ENCODE measurements at regions not wholly inside any gene's neighbourhood (a gene's known extent, or its start where the extent isn't known, plus 50 kb on each side); places are given as distances from the start of the nearest gene placed in this dataset.

GRCh38 chr1:87452648-87453047 lies 124.0 kb downstream of the LMO4 start:
- TF ChIP-seq CTCF (conservative IDR thresholded peaks at IDR 0.05; ENCODE audit: low read depth, low read length) = no peak
- TF ChIP-seq EZH2 (IDR thresholded peaks at IDR 0.05; ENCODE audit: low read length, unreplicated experiment) = no peak
- no peak for TF ChIP-seq EZH2phosphoT487 (IDR thresholded peaks at IDR 0.05; ENCODE audit: borderline replicate concordance, low read length)

All from PC-3 (cell line).